Germinal center (tissue), 1 donor: ENCODE measurements at regions not wholly inside any gene's neighbourhood (a gene's known extent, or its start where the extent isn't known, plus 50 kb on each side); places are given as distances from the start of the nearest gene placed in this dataset.
A peak's percentile ranks its signal among the peaks of the same experiment; 100 is the strongest.
"Not testable (repeated sequence)": the region's sequence is repeated elsewhere in the genome, so short reads cannot be mapped to it uniquely, and the experiment has no call there.

Experiments
- DNase-seq: peaks from one replicate; pipeline ENCODE4 v3.0.0; 2012; ENCODE audit warnings: mixed read lengths, low spot score

DNA sequence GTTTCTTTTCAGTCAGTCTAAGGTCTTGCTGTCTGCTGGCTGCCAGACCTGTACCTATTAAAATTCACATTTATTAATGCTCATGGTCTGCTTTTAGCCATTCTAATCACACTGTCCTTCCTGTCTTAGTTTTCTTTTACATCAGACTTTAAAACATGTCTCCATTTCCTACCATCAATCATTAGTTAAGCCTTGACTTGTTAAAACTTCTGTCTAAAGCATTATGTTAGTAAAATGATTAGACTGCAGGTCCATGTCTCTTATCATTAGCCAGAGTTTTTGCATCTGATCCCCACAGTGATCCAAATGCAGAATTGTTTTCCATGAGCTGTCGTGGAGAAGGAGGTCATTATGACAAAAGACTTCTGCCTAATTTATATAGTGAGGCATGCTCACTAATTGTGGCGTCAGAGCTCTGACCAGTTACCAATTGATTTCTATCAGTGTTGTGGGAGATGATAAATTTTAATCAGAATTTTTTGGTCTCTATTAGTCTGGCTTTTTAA lies 226.5 kb downstream of the DKK1 start:
- no peak for DNase-seq

DNA sequence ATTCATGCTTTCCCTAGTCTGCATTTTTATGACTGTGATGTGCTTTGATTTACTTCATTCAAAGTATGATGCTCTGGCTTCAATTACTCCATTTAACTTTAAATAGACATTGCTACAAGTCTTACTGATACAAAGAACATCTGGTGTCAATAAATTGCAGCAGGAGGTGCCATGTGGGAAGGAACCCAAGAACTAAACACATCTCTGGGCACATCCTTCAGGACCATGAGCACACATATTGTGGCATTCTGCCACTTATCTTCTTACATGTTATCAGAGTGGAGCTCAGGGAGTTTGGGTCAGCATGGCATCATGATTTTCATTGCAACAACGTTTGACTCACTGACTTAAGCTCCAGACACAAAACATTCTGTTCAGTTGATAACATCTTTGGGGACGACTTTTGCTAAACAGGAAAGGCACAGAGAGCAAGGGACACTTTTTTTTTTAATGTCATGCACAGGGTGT lies 227.0 kb downstream of the DKK1 start:
- DNase-seq = no peak

DNA sequence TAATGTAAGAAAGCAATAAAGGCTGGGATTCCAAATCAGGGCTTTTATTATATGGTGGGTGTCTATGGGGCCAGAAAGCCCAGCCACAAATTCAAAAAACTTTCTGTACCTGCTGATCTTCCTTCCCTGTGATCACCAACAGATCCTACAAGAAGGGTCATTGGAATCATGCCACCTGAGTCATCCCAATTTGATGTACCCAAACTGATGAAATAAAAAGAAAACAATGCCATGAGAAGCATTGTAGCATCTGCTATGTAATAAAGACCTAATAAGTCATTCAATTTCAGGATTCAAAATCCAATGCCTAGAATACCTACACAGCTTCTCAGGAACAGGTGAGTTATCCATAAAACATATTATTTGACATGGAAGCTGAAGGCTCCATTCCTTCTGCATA lies 228.8 kb downstream of the DKK1 start:
- DNase-seq = no peak

DNA sequence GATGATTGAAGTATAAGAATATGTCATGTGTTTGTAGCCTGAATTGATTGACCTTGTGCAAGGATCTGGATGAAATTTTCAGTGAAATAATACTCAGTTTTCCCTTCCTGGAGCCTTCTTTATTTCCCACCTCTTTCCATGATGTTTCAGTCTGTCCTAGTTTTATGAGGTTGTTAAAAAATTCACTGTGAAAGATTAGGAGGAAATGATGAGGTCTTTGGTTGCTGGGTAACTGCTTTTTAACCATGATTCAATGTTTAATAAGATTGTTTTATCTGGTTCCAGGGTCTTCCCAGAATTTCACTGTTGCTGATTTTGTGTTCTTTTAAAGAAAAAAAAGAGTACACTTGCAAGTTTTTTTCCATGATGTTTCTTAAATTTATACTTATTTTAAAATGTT lies 221.5 kb downstream of the MBL2 start:
- DNase-seq = no peak

DNA sequence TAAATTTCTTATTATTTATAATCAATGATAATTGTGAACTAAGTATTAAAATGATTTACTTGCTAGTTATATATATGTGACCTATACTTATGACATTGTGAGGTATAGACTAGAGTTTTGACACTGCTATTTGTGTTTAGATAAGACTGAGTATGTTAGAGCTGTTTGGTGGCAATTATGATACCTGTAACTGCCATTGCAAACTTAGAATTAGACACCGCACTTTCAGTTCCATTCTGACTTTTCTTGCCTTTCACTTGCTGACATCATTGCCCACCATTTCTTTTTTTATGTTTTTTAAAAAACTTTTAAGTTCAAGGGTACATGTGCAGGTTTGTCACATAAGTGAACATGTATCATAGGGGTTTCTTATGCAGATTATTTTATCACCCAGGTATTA lies 214.5 kb downstream of the MBL2 start:
- no peak for DNase-seq

DNA sequence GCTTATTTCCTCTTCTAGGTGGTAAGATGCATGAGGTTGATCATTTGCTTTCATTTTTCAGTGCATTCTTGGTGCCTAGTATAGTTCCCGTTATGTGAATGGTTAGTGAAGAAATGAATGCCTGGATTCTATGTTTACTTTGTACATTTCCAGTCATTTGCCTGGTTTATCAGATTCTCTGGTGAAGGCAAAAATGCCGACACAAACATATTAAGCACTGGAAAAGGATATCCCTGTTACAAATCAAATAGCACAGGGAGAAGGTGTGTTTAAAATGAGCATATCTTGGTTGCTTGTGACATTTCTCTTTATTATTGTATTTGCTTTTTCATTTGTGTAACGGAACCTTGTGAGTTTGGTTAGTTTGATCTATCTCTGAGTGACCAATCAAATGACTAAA lies 211.3 kb downstream of the MBL2 start:
- DNase-seq = no peak

DNA sequence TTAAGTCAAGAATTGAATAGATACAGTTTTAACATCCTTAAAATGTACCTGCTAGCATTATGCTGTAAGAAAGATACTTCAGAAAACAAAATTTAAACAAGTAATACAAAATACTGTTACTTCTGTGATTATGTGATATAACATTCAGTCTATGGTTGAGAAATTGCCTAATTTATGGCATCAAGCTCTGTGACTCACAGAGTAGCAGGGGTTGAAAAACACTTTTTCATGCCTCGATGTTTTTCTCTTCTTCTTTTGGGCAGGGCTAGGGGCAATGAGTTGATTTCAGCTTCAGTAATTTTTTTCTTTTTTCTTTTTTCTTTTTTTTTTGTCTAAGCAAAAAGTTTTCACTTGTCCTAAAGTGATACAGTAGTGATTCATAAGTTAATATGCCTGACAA lies 209.2 kb downstream of the MBL2 start:
- DNase-seq = no peak

DNA sequence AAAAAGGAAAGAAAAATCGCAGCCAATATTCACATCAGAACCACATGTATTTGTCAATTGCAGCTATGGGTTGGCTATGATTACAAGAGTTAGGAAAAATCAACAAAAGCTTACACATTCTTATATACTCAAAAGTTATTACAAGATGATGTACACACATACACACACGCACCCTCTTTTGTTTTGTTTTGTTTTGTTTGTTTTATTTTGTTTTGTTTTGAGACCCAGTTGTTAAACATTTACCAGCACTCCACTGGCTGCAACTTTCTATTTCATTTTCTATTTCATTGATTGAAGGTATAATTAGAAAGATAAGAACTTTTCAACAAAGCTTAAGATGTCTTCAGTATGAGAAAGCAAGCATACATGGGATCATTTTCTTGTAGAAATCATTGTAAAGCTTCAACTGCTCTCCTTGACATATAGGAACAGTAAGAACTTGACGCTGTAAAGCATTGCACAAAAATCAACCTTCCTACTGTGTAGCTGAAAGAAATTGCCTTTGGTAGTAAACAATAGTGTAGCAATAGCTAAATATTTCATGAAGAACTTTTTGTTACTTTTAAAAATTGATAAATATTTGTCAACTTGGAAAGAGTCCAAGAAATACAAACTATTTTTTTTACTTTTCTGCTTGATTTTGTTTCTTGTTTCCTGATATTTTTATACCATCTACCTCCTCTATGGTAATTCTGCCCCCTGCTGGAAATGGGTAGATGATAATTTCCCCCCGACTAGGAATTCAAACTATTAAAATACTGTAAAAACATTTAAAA lies 205.9 kb downstream of the MBL2 start:
- DNase-seq = peak; percentile 4

DNA sequence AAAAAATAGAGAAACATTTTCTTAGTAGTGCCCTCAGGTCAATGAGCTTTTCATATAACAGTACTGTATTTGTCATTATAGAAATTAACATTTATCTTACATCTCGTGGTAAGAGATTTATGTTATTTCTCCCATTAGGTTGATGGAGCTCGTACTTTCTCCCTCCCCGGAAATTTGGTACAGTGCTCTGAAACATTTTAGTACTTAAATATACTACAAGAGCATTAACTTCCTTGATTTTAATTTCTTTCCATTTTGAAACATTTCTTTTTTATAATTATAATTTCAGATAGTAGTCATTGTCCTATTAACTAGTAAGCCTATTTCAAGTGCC lies 205.4 kb downstream of the MBL2 start:
- DNase-seq = no peak

DNA sequence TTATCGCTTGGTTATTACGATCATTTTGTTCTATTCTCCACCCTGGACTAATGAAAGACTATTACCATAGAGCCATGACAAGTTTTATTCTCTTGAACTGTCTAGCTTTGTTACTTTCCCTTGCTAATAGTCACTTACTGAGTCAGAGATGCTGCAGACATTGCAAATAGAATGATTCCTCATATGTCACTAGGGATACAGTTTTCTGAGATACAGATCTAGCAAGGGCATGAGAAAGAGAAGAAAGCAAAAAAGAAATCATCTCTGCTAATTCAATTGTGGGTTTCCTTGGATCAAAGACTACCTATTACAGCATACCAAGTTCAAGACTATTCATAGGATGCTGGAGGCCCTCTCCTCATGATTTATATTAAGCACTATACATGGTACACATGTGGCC lies 204.3 kb downstream of the MBL2 start:
- DNase-seq = no peak

DNA sequence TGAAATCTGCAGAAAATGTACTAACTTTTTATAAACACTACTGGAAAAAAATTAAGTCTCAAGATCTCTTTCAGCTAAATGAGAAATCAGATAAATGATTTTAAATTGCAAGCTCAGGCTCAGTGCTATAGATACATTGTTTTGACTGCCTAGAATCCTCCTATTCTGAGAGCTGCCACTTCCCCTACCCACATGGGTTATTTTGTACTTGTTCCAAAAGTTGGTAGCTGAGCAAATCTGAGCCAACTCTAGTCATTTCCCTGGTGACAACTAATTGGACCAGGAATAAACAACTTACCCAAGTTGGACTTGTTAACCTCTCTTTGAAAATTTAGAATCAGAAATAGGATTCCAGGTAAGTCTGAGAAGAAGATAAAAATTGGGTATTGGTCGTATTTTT lies 202.1 kb downstream of the MBL2 start:
- no peak for DNase-seq

DNA sequence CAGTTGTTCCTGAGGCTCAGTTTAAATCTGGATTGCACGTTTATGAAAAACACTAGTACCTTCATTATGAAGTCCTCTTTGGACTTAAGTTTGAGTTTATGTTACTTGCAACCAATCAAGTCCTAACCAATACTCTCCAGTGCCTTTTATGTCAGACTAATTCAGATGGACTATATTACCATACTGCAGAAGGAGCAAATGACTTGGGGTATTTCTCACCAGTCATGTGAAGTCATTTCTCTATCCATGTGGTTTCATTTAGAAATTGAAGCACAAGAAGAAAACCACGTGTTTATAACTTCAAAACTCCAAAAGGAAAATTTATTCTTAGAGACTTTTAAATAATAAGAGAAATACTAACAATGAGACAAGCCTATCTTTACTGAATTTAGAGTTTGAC lies 201.6 kb downstream of the MBL2 start:
- no peak for DNase-seq

DNA sequence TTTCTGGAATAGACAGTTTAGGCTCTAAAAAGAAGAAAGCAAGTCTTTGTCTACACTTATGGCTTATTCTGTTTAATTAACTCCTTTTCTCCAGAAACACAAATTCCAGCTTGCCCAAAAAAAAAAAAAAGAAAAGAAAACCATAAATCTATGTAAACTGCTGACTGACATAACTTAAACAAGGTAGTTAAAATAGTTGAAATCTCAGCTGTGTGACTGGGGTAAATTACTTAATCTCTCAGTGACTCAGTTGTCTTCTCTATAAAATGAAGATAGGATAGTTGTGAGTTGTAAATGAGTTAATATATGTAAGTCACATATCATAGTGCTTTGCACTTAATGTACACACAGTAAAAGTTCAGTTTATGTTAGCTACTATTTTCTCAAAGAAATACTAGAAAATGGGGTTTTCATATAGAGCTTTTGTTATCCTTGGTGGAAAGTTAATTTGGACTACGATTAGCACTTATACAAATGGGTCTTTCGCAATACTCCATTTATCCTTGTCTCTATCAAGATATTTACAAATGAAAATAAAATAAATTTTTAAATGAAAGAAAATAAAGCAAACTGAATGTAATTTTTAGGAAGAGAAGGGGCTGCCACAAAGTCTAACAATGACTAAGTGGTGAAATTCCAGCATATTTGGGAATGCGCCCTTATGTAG lies 200.9 kb downstream of the MBL2 start:
- no peak for DNase-seq

DNA sequence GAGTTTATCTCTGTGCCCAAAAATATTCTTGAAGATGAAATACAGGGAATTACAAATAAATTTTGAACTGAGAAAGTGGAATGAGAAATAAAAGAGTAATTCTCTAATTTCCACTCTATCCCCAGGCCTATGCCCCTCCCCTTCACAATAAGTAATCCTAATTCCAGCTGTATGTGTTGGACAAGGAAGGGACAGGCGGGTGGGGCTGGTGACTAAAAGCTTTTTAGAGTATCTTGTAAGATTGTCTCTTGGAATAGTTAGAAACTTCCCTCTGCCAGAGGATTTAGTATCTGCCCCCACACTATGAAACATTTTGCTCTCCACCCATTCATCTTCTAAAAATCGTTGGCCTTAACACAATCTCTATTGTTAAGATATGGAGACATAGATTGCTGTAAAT lies 199.2 kb downstream of the MBL2 start:
- no peak for DNase-seq

DNA sequence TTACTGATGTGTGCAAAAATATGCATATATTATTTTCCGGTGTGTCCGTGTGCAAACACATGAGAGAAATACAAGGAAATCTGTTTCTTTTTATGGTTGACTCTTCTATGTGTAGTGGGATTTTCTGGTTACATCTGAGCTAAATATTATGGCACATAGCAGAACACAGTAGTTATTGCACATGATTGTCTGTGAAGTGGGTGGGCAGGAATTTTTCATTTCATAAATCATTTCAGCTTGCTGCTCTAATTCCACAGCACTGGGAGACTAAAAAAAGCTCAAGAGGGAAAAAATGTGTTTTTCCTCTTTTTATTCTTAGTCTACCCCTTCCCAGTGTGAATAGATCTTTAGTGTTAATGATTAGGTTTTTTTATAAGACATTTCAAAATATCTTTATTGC lies 197.9 kb downstream of the MBL2 start:
- DNase-seq = no peak

DNA sequence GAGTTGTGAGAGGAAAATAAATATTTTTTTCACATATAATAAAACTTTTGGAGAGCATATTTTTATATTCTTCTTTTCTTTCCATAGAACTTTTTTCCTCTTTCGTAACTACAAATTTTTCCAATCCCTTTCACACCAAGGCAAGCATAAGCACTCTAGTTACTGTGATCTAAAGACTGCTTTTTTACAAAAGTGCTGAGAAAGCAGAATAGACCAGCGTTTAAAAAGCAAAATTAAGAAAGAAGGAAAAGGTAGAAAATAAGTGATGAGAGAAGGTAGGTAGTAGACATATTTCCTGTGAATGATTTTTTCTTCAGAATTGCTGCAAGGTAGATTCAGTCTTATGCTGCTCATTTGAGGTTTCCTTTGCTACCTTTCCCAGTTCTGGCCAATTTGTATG lies 195.5 kb downstream of the MBL2 start:
- no peak for DNase-seq

DNA sequence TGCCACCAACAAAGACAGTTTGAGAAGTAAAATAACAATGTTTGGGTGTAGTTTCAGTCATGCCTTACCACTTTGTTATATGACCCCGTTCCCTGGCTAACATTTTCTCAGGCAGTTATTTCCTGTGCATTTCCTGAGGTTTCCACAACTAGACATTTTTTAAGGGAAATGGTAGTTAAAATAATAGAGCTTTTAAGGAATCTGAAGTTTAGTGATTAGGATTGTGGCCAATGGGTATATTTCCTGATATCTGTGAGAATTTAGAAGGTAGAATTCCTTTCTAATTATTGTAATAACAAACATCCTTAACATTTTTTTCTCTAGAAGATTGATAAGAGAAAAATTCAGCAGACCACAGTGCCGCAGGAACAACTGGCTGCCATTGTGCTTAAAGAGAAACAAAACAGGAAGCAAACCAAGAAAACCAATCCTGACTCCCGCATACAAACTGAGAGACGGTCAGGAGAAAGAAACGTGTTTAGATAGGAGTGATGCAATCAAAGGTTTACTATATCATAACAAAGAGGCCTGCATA lies 193.6 kb downstream of the MBL2 start:
- no peak for DNase-seq

DNA sequence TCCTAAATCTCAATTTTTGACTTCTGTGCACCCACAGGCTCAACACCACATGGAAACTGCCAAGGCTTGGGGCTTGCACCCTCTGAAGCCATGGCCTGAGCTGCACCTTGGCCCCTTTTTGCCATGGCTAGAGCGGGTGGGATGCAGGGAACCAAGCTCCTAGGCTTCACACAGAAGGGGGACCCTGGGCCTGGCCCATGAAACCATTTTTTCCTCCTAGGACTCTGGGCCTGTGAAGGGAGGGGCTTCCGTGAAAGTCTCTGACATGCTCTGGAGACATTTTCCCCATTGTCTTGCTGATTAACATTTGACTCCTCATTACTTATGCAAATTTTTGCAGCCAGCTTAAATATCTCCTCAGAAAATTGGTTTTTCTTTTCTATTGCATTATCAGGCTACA lies 190.9 kb downstream of the MBL2 start:
- DNase-seq = not testable (repeated sequence)

DNA sequence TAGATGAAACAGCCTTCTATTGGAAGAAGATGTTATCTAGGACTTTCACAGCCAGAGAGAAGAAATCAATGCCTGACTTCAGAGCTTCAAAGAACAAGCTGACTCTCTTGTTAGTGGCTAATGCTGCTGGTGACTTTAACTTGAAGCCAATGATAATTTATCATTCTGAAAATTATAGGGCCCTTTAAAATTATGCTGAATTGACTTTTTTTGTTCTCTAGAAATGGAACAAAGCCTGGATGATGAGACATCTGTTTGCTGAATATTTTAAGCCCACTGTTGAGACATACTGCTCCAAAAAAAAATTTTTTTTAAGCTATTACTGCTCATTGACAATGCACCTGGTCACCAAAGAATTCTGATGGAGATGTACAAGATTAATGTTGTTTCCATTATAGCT lies 189.2 kb downstream of the MBL2 start:
- no peak for DNase-seq

DNA sequence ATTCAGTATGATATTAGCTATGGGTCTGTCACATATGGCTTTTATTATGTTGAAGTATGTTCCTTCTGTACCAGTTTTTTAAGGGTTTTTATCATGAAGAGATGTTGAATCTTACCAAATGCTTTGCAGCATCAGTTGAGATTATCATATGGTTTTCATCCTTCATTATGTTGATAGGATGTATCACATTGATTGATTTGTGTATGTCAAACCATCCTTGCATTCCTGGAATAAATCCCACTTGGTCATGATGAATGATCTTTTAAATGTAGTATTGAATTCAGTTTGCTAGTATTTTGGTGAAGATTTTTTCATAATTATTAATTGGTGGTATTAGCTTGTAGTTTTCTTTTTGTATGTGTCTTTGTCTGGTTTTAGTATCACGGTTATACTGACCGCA lies 185.9 kb downstream of the MBL2 start:
- no peak for DNase-seq

DNA sequence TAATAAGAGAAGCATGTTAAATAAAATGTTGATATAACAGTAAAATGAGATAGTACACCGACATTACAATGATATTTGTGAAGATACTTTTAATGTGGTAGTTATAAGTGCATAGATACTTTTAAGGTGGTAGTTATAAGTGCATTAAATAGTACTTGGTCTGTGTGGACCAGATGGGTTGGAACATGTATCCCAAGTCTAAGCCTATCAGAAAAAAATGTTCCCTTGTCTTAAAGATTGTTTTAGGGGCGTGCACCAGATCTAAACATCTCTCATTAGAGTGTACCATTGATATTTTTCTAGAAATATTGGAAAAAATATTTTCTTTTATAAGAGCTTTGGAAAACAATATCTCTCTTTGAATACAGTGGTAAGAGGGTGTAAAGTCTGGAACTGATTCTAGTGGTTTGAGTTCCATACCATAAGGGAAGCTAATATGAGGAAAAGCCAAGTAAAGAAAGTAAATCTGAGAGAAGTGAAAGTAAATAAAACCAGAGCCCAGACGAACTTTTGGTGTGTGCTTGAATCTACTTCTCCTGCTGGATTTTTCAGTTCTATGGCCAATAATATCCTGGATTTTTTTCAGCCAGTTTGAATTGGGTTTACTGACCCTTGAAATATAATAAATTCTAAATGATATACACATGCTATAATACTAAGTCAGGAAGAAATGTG lies 175.3 kb downstream of the MBL2 start:
- no peak for DNase-seq

DNA sequence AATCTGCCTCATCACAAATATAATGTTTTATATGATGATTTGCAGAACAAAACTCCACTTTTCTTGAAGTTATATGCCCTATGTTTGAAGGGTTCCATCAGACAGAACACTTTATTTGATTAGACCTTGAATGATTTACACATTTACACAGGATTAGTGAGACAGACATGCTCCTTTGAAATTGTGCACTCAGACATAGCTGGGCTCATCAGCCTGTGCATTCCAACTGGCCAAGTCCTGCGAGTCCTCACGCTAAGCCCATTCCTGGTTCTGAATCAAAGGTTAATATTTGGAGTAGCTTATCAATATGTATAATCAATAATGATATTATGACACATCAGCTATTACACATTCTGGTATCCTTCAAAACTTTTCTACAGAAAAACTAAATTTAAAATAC lies 173.6 kb downstream of the MBL2 start:
- DNase-seq = no peak
